Activated CD4-positive, alpha-beta T cell treated with anti-CD3 and anti-CD28 coated beads for 36 hours (primary cell): ENCODE measurements at regions not wholly inside any gene's neighbourhood (a gene's known extent, or its start where the extent isn't known, plus 50 kb on each side); places are given as distances from the start of the nearest gene placed in this dataset.

Experiments
- ATAC-seq: fragments of 200-7000 bp; cut with Tn5 transposase; one replicate; pipeline ENCODE4 v1.10.0; 2021; ENCODE audit warnings: mild to moderate bottlenecking, moderate library complexity
- CTCF ChIA-PET: fragments of 350-600 bp; sonication (Branson Sonifier 250); formaldehyde crosslinking; loops from one replicate; lab custom pipeline; 2021; ENCODE audit warnings: antibody characterized with exemption; lab: Charles Lee
- POLR2A ChIA-PET: fragments of 350-600 bp; sonication (Branson Sonifier 250); formaldehyde crosslinking; loops from one replicate; lab custom pipeline; 2021; ENCODE audit warnings: antibody characterized with exemption, inconsistent platforms; lab: Charles Lee
- DNase-seq: peaks from one replicate; pipeline ENCODE4 v3.0.0-alpha.2; 2020
- H3K27ac Mint-ChIP-seq: one replicate; pipeline ENCODE4 v1.8.0; 2021; ENCODE audit warnings: mixed read lengths
- H3K27me3 Mint-ChIP-seq: one replicate; pipeline ENCODE4 v1.8.0; 2021; ENCODE audit warnings: mixed read lengths
- H3K36me3 Mint-ChIP-seq: one replicate; pipeline ENCODE4 v1.8.0; 2021; ENCODE audit warnings: low read depth, mixed read lengths
- H3K4me1 Mint-ChIP-seq: one replicate; pipeline ENCODE4 v1.8.0; 2021; ENCODE audit warnings: mixed read lengths
- H3K4me3 Mint-ChIP-seq: one replicate; pipeline ENCODE4 v1.8.0; 2021; ENCODE audit warnings: mild to moderate bottlenecking, moderate library complexity, mixed read lengths
- H3K9me3 Mint-ChIP-seq: one replicate; pipeline ENCODE4 v1.8.0; 2021; ENCODE audit warnings: low read depth, mixed read lengths
- intact Hi-C, 2 experiments: fragments of 100-400 bp; cut with DNase I in 1 of 2; cut with micrococcal nuclease in 1 of 2; formaldehyde crosslinking; loops; one replicate each; pipeline versions ENCODE4 v1.14.2 to v1.15.1; 2022 to 2024; cut with DNase I, micrococcal nuclease

DNA sequence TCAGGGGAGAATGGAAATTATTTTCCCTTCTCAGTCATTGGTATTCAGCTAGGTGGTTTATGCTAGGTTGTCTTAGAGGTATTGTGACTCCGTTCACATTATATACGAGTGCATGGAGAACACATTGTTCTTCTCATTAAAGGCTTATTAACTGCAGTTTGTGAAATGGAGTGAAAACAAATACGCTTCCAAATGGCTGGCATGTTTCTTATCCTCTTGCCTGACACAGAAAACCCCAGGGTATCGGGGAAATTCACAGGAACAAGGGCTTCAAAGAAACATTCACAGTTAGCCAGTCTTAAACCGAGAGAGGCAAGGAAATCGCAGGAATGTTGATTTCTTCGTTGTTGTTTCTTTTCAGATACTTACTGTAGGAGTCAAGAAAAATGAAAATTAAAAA is 1047.9 kb upstream of the RBFOX1 start:
- Mint-ChIP-seq H3K9me3 (peaks cover 11% of the 10 kb centered on the region), H3K4me1 (no peaks in the 10 kb centered on the region), H3K36me3 (no peaks in the 10 kb centered on the region), H3K4me3 (no peak overlapping the region), H3K27ac (no peak overlapping the region), H3K27me3 (no peaks in the 10 kb centered on the region)
- CTCF ChIA-PET = interaction anchor here (0.6 kb wide), 1 partner anchor 397 kb away, joined by 3 read pairs; no protein-coding TSS in a partner anchor
- POLR2A ChIA-PET = no interaction called here
- no peak for DNase-seq
- intact Hi-C loops = no loop called here
- ATAC-seq = no peak

DNA sequence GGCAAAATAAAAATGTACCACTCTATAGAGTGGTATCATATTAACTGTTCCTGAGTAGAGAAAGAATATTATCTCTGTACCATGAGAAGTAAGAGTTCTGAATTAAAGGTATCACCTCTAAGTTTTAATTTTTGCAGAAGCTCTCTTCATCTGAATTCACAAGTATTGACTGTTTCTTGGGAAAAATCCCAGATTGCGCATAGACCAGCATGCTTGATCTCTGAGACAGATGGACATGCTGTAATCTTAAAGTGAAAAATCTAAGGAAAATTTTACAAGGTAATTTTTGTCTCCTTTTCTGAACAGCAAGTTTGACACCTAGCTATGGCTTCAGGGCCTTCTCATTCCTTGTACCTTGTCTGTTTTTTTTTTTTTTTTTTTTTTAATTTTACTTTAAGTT is 1050.7 kb upstream of the RBFOX1 start:
- POLR2A ChIA-PET = no interaction called here
- CTCF ChIA-PET = no interaction called here
- intact Hi-C loops = no loop called here
- Mint-ChIP-seq H3K27ac (no peak overlapping the region), H3K27me3 (no peaks in the 10 kb centered on the region), H3K9me3 (peaks cover 10% of the 10 kb centered on the region), H3K4me3 (no peak overlapping the region), H3K36me3 (no peaks in the 10 kb centered on the region), H3K4me1 (no peaks in the 10 kb centered on the region)
- ATAC-seq = no peak
- DNase-seq = no peak

DNA sequence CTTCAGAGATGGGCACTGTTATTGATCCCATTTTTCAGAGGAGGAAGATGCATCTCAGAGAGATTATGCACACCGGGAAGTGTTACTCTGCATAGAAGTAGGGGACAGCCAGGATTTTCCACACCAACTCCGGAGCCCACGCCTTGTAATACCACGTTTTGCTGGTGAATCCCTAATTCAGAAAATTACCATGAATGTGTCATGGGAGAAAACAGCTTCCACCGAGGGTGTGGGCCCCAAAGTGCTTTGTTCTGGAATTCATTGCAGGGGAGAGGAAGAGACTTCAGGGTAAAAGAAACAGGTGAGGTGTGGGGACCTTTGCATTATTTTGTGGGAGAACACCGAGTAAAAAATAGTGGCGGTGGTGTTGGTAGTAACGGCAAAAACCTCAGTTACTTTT is 1051.4 kb upstream of the RBFOX1 start:
- no peaks in the 10 kb centered on the region for H3K36me3 Mint-ChIP-seq
- H3K4me3 Mint-ChIP-seq = no peak overlapping the region
- no peaks in the 10 kb centered on the region for H3K27me3 Mint-ChIP-seq
- H3K4me1 Mint-ChIP-seq = no peaks in the 10 kb centered on the region
- DNase-seq (no peak), ATAC-seq (no peak)
- intact Hi-C loops = no loop called here
- CTCF ChIA-PET = no interaction called here
- H3K27ac Mint-ChIP-seq = no peak overlapping the region
- peaks cover 10% of the 10 kb centered on the region for H3K9me3 Mint-ChIP-seq
- POLR2A ChIA-PET = no interaction called here

DNA sequence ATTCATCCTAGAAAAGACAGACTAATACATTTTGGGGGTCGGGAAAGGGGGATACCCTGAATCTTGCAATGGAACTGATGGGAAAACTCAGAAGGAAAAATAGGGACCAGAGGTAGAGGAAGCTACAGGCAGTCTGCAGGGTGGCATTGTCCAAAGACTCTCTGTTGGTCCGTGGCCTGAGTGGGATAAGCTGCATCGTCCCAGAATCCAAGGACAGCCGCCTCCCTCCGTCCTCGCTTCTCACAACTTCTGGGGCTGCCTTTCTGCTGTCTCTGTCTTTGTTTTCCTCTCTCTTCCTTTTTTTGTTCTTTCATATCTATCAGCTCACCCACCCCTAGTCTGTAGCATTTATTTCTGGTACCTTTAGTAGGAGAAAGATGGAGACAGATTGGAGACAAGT is 1052.6 kb upstream of the RBFOX1 start:
- ATAC-seq (no peak), DNase-seq (no peak)
- Mint-ChIP-seq H3K36me3 (no peaks in the 10 kb centered on the region), H3K9me3 (peaks cover 7% of the 10 kb centered on the region), H3K27me3 (no peaks in the 10 kb centered on the region), H3K27ac (no peak overlapping the region), H3K4me1 (no peaks in the 10 kb centered on the region), H3K4me3 (no peak overlapping the region)
- intact Hi-C loops = no loop called here
- ChIA-PET CTCF (no interaction called here), POLR2A (no interaction called here)

DNA sequence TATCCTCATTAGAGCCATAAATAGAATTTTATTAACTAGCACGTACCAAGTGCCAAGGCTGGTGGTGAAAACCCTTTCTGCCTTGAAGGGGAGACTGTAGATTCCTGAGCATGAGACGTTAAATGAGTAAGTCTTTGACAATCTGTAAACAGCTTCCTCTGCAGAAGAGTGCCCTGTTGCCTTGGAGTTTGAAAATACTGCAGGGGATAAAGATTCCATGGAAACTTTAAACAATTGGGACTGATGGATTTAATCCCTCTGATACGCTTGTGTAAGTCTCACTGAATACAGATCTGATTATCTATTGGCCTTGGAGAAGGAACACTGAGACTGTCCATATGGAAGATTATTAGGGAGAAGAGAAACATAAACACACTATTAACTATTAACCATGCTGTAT is 1053.4 kb upstream of the RBFOX1 start:
- Mint-ChIP-seq H3K4me3 (no peak overlapping the region), H3K9me3 (peaks cover 7% of the 10 kb centered on the region), H3K27me3 (no peaks in the 10 kb centered on the region), H3K36me3 (no peaks in the 10 kb centered on the region), H3K27ac (no peak overlapping the region), H3K4me1 (no peaks in the 10 kb centered on the region)
- ChIA-PET CTCF (no interaction called here), POLR2A (no interaction called here)
- intact Hi-C loops = no loop called here
- DNase-seq (no peak), ATAC-seq (no peak)

DNA sequence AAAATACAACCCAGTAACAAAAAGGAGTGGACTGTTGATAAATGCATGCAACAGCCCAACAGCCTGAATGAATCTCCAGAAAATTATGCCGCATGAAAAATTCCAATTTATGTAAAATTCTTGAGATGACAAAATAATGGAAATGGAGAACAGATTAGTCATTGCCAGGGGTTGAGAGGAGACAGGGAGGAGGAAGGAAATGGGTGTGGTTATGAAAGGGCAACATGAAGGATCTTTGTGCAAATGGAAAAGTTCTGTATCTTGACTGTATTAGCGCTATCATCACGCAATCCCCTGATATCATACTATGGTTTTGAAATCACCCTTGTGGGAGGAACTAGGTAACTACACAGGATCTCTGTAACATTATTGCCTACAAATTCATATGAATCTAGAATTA is 1058.3 kb upstream of the RBFOX1 start:
- POLR2A ChIA-PET = no interaction called here
- intact Hi-C loops = no loop called here
- Mint-ChIP-seq H3K4me1 (no peaks in the 10 kb centered on the region), H3K36me3 (no peaks in the 10 kb centered on the region), H3K4me3 (no peak overlapping the region), H3K27ac (no peak overlapping the region), H3K9me3 (peaks cover 9% of the 10 kb centered on the region), H3K27me3 (no peaks in the 10 kb centered on the region)
- DNase-seq = no peak
- CTCF ChIA-PET = no interaction called here
- ATAC-seq = no peak

DNA sequence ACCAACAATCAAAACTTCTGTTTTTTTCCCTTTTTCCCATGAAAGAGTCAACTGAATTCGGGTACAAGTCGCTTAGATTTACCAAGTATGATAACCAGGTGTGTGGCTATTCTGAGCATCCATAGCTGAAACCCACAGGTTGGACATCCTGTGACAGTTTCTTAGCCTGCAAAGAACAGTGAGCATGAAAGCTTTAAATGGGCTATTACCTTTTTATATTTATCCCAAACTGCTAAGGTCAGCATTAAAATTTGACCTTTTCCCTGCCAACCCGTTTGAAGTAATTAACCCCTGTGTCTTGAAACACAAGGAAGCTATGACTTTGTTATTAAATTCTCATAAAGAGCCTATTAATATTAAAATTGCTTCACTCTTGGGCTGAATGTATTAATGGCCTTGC is 1065.0 kb upstream of the RBFOX1 start:
- CTCF ChIA-PET = no interaction called here

DNA sequence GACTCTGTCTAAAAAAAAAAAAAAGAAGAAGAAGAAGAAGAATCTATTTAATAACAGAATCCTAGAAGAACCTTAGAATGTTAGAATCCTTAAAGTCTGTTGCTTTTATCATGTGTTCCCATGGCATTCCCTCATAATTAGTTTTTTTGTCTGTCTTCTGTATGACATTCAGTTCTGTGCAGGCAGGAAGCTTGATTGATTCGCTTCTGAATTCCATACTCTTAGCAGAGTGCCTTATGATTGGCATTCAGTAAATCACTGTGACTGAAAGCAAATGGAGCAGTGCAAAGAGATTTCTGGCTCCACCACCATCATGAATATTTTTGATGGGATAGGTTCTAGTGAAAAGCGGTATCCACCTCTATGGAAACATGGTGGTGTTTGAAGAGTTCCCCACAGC is 1065.9 kb upstream of the RBFOX1 start:
- H3K4me1 Mint-ChIP-seq = no peaks in the 10 kb centered on the region
- DNase-seq (no peak), ATAC-seq (no peak)
- no peaks in the 10 kb centered on the region for H3K27me3 Mint-ChIP-seq
- intact Hi-C loops = no loop called here
- ChIA-PET CTCF (no interaction called here), POLR2A (no interaction called here)
- H3K4me3 Mint-ChIP-seq = no peak overlapping the region
- H3K36me3 Mint-ChIP-seq = no peaks in the 10 kb centered on the region
- no peak overlapping the region for H3K27ac Mint-ChIP-seq
- H3K9me3 Mint-ChIP-seq = peaks cover 11% of the 10 kb centered on the region

More for the DNA sequence above, 1065.0 kb upstream of the RBFOX1 start:
- Mint-ChIP-seq H3K4me1 (no peaks in the 10 kb centered on the region), H3K9me3 (peaks cover 7% of the 10 kb centered on the region), H3K4me3 (no peak overlapping the region), H3K27me3 (no peaks in the 10 kb centered on the region), H3K36me3 (no peaks in the 10 kb centered on the region), H3K27ac (no peak overlapping the region)
- ATAC-seq (no peak), DNase-seq (no peak)
- POLR2A ChIA-PET = no interaction called here
- intact Hi-C loops = no loop called here

DNA sequence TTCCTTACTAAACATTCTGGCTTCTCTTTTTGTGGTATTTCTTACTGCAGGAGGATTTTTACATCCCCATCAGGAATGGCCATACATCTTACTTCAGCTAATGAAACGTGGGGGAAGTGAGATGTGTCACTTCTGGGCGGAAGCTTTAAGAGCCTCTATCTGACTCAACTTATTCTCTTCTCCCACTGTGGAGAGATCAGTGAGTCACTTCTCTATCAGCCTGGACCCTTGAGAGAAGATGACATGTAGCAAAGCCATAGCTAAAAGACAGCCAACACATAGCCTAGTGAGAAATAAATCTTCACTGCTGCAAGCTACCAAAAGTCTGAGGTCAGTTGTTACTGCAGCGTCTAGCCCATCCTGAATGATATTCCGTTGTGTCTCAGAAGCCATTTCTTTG is 1066.7 kb upstream of the RBFOX1 start:
- no peak overlapping the region for H3K4me3 Mint-ChIP-seq
- intact Hi-C loops = no loop called here
- H3K36me3 Mint-ChIP-seq = no peaks in the 10 kb centered on the region
- no peaks in the 10 kb centered on the region for H3K4me1 Mint-ChIP-seq
- H3K27ac Mint-ChIP-seq = no peak overlapping the region
- DNase-seq (no peak), ATAC-seq (no peak)
- H3K27me3 Mint-ChIP-seq = no peaks in the 10 kb centered on the region
- ChIA-PET CTCF (no interaction called here), POLR2A (no interaction called here)
- peaks cover 11% of the 10 kb centered on the region for H3K9me3 Mint-ChIP-seq

DNA sequence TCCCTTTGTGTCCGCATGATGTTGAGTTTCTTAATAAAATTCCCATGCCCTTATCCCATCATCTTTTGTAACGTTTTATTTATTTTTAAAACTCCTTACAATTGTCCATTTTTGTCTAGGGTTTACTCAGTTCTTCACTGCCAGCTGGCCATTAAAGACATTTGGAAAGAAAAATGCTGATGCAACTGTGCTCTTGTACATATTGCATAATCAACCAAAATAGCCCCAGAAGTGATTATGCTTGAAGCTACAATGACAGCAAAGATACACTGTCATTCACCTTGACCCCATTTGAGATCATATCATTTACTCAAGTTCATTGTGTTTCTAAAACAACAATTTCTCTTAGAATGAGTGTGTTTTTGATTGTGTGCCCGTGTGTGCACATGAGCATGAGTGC is 1074.6 kb upstream of the RBFOX1 start:
- Mint-ChIP-seq H3K36me3 (no peaks in the 10 kb centered on the region), H3K27me3 (no peaks in the 10 kb centered on the region), H3K27ac (no peak overlapping the region), H3K4me1 (no peaks in the 10 kb centered on the region), H3K4me3 (no peak overlapping the region), H3K9me3 (peaks cover 22% of the 10 kb centered on the region)
- CTCF ChIA-PET = no interaction called here
- ATAC-seq (no peak), DNase-seq (no peak)
- intact Hi-C loops = no loop called here
- POLR2A ChIA-PET = no interaction called here

DNA sequence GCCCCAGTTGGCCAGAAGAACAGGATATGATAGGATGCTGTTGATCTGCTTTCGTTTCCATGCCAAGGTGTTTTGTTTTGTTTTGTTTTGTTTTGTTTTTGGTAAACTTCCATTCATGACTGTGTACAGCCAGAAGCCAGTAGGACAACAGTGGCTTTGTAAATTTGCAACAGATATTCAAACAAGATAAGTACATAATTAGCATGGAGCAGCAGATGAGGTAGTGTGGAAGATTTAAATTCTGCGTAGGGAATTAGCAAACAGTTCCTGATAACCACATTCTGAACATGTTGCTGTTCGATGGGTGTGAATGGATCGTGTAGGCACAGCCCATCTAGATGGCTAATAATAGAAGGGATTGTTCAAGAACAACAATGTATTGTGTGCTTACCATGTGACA is 1080.1 kb upstream of the RBFOX1 start:
- Mint-ChIP-seq H3K27ac (no peak overlapping the region), H3K27me3 (no peaks in the 10 kb centered on the region), H3K36me3 (no peaks in the 10 kb centered on the region), H3K9me3 (peaks cover 11% of the 10 kb centered on the region), H3K4me1 (no peaks in the 10 kb centered on the region), H3K4me3 (no peak overlapping the region)
- no peak for ATAC-seq
- DNase-seq = no peak
- intact Hi-C loops = no loop called here
- ChIA-PET CTCF (no interaction called here), POLR2A (no interaction called here)

DNA sequence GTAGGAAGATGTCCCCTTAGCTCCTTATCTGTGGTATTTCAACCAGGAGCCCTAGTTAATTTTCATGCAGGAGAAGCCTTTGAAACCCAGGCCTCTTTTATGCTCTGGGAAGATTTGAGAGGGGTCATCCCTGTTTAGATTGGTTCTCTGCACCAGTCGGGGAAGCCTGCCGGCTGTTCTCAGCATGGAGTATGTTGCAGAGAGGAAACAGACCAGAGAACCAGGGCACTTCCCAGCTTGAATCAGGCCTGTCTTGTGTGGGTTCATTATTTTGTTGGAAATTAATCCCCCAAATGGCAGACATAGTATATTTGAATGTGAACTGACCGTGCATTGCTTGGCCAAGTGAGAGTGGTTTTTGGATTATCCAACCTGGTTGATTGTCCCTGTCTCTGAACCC is 1082.1 kb upstream of the RBFOX1 start:
- Mint-ChIP-seq H3K27me3 (no peaks in the 10 kb centered on the region), H3K4me1 (no peaks in the 10 kb centered on the region), H3K27ac (no peak overlapping the region), H3K9me3 (peaks cover 9% of the 10 kb centered on the region), H3K4me3 (no peak overlapping the region), H3K36me3 (no peaks in the 10 kb centered on the region)
- ChIA-PET POLR2A (no interaction called here), CTCF (no interaction called here)
- ATAC-seq (no peak), DNase-seq (no peak)
- intact Hi-C loops = no loop called here

DNA sequence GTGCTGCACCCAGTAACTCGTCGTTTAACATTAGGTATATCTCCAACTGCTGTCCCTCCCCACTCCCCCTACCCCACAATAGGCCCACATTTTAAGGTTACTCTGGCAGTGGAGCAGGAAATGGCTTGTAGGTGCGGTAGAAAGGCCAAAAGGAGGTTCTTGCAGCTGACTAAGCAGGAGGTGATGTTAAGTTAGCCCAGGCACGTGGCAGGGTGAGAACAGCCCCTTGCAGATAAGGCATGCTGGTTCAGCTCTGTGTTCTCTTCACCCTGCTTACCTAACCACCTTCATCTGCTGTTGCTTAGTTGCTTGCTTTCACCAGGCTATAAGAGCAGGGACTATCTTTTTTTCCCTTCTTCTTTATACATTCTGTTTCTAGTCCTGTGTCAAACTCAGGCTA is 1082.8 kb upstream of the RBFOX1 start:
- CTCF ChIA-PET = no interaction called here
- no peak overlapping the region for H3K27ac Mint-ChIP-seq
- DNase-seq (no peak), ATAC-seq (no peak)
- H3K4me1 Mint-ChIP-seq = no peaks in the 10 kb centered on the region
- H3K27me3 Mint-ChIP-seq = no peaks in the 10 kb centered on the region
- intact Hi-C loops = no loop called here
- peaks cover 10% of the 10 kb centered on the region for H3K9me3 Mint-ChIP-seq
- H3K4me3 Mint-ChIP-seq = no peak overlapping the region
- POLR2A ChIA-PET = no interaction called here
- no peaks in the 10 kb centered on the region for H3K36me3 Mint-ChIP-seq
